ENCODE measurements at regions not wholly inside any gene's neighbourhood (a gene's known extent, or its start where the extent isn't known, plus 50 kb on each side); places are given as distances from the start of the nearest gene placed in this dataset.

DNA sequence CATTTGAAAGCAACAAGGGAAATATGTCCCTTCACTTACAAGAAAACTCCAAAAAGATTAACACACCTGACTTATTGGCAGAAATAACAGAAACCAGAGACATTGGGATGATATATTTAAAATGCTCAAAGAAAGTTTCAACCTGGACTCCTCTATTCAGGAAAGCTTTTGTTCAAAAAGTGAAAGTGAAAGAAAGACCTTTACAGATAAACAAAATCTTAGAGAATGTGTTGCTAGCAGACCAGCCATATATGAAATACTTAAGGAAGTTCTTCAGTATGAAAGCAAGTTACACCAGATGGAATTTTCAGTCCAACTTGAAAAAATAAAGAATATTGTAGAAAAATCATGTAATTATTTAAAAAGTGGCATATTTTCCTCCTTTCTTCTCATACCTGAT is 1075.1 kb downstream of the NR2F1-AS1 start:
- H3K18ac ChIP-seq (ENCODE audit: low read depth in 1 of 2, low read length in 2 of 2), result no peak overlapping the region
- no peak overlapping the region for H4K8ac ChIP-seq (ENCODE audit: low read length)
- H3K4me1 ChIP-seq (ENCODE audit: control insufficient read depth, insufficient read depth, low read depth, low read length), result no peaks in the 10 kb centered on the region
- H3K4me3 ChIP-seq (ENCODE audit: insufficient read depth in 1 of 2, low read depth in 1 of 2, low read length in 2 of 2), result peak overlapping the region in 1 of 2 experiments; percentile 65
- DNase-seq, result peak; percentile 37
- no peak overlapping the region for H2BK12ac ChIP-seq (ENCODE audit: low read length in 2 of 2)
- no peak overlapping the region for H3K14ac ChIP-seq (ENCODE audit: low read length in 2 of 2)
- H3K4ac ChIP-seq (ENCODE audit: low read depth in 1 of 2, low read length in 2 of 2), result no peak overlapping the region
- H2BK5ac ChIP-seq (ENCODE audit: low read depth, low read length, poor library complexity, severe bottlenecking), result no peak overlapping the region
- no peaks in the 10 kb centered on the region for H3K79me1 ChIP-seq (replicated peaks; ENCODE audit: low read length, poor library complexity, severe bottlenecking)
- H2BK120ac ChIP-seq (ENCODE audit: low read depth, low read length), result no peak overlapping the region
- no peaks in the 10 kb centered on the region for H3K36me3 ChIP-seq (ENCODE audit: control insufficient read depth in 1 of 2, insufficient read depth in 2 of 2, low read depth in 1 of 2, low read length in 2 of 2)
- peaks cover 8% of the 10 kb centered on the region for H3K9me3 ChIP-seq (ENCODE audit: control insufficient read depth, low read length)
- no peak overlapping the region for H2BK15ac ChIP-seq (ENCODE audit: low read depth, poor library complexity, severe bottlenecking)
- H3K9ac ChIP-seq (ENCODE audit: low read length), result peak overlapping the region; percentile 84
- H3K27me3 ChIP-seq (ENCODE audit: control insufficient read depth in 1 of 2, insufficient read depth in 1 of 2, low read length in 2 of 2), result no peaks in the 10 kb centered on the region
- no peak overlapping the region for H3K23ac ChIP-seq (ENCODE audit: low read length in 2 of 2)
- no peak overlapping the region for H3K4me2 ChIP-seq (ENCODE audit: low read length, poor library complexity, severe bottlenecking)
- H2AK5ac ChIP-seq (ENCODE audit: low read length, severe bottlenecking), result no peak overlapping the region
- H2AFZ ChIP-seq (ENCODE audit: low read depth, low read length), result no peak overlapping the region
- H3K27ac ChIP-seq (ENCODE audit: low read length, poor library complexity, severe bottlenecking), result no peak overlapping the region
- H4K91ac ChIP-seq (ENCODE audit: low read length), result no peak overlapping the region

DNA sequence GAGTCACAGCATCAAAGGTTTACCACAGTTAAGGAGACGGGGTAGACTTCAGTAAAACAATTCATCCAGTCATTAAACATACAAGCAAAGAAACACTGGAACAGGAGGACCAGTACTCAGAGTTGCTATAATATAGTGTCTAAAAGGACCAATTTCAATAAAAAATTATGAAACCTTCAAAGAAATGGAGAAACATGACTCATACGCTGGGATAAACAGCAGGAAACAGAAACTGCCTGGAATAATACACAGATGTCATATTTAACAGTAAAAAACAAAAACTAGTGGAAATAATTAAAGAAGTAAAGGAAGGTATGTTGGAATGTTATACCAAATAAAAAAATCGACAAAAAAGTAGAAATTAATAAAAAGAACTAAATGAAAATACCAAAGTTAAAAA is 1075.9 kb downstream of the NR2F1-AS1 start:
- Histone ChIP-seq H3K18ac (ENCODE audit: low read depth in 1 of 2, low read length in 2 of 2) (no peak overlapping the region), H2BK5ac (ENCODE audit: low read depth, low read length, poor library complexity, severe bottlenecking) (no peak overlapping the region), H3K9me3 (ENCODE audit: control insufficient read depth, low read length) (peaks cover 5% of the 10 kb centered on the region)

DNA sequence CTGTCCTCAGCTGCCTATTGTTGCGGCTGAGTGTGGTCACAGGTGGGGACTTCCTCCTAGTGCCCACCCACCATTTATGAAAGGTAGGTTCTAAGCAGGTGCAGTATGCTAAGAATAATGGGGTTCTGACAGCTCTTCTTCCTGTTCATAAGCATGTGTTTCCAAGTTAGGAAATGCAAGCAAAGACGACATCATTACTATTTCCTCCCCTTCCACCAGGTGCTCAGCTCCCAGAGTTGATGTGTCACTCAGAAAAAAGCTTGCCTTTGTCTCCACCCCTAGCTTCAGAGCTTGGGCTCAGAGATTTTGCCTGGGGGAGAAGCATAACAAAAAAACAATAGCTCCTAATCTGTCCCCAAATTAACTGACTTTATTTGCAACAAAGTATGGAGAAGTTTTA is 1076.7 kb downstream of the NR2F1-AS1 start:
- Histone ChIP-seq H2BK5ac (ENCODE audit: low read depth, low read length, poor library complexity, severe bottlenecking) (no peak overlapping the region), H3K79me1 (replicated peaks; ENCODE audit: low read length, poor library complexity, severe bottlenecking) (no peaks in the 10 kb centered on the region), H2BK120ac (ENCODE audit: low read depth, low read length) (no peak overlapping the region), H3K14ac (ENCODE audit: low read length in 2 of 2) (no peak overlapping the region), H3K4me3 (ENCODE audit: insufficient read depth in 1 of 2, low read depth in 1 of 2, low read length in 2 of 2) (no peak overlapping the region), H2AFZ (ENCODE audit: low read depth, low read length) (no peak overlapping the region), H3K4me1 (ENCODE audit: control insufficient read depth, insufficient read depth, low read depth, low read length) (no peaks in the 10 kb centered on the region), H3K9me3 (ENCODE audit: control insufficient read depth, low read length) (peaks cover 2% of the 10 kb centered on the region), H3K27me3 (ENCODE audit: control insufficient read depth in 1 of 2, insufficient read depth in 1 of 2, low read length in 2 of 2) (no peaks in the 10 kb centered on the region), H3K4ac (ENCODE audit: low read depth in 1 of 2, low read length in 2 of 2) (no peak overlapping the region), H3K23ac (ENCODE audit: low read length in 2 of 2) (no peak overlapping the region), H3K9ac (ENCODE audit: low read length) (no peak overlapping the region), H4K91ac (ENCODE audit: low read length) (no peak overlapping the region), H3K4me2 (ENCODE audit: low read length, poor library complexity, severe bottlenecking) (no peak overlapping the region), H3K18ac (ENCODE audit: low read depth in 1 of 2, low read length in 2 of 2) (no peak overlapping the region), H2BK12ac (ENCODE audit: low read length in 2 of 2) (no peak overlapping the region), H3K27ac (ENCODE audit: low read length, poor library complexity, severe bottlenecking) (no peak overlapping the region), H4K8ac (ENCODE audit: low read length) (no peak overlapping the region), H2BK15ac (ENCODE audit: low read depth, poor library complexity, severe bottlenecking) (no peak overlapping the region), H3K36me3 (ENCODE audit: control insufficient read depth in 1 of 2, insufficient read depth in 2 of 2, low read depth in 1 of 2, low read length in 2 of 2) (no peaks in the 10 kb centered on the region), H2AK5ac (ENCODE audit: low read length, severe bottlenecking) (no peak overlapping the region)
- no peak for DNase-seq
- WGBS, result 69% methylated on average over 1 of the region's 2 CpGs

More for the DNA sequence above, 1075.9 kb downstream of the NR2F1-AS1 start:
- no peak overlapping the region for H2BK12ac ChIP-seq (ENCODE audit: low read length in 2 of 2)
- H3K27me3 ChIP-seq (ENCODE audit: control insufficient read depth in 1 of 2, insufficient read depth in 1 of 2, low read length in 2 of 2), result no peaks in the 10 kb centered on the region
- peak overlapping the region in 1 of 2 experiments; percentile 65 for H3K4me3 ChIP-seq (ENCODE audit: insufficient read depth in 1 of 2, low read depth in 1 of 2, low read length in 2 of 2)
- H2AFZ ChIP-seq (ENCODE audit: low read depth, low read length), result no peak overlapping the region
- WGBS, result no CpG with 5 or more reads among the region's 3 CpGs
- no peak overlapping the region for H3K4me2 ChIP-seq (ENCODE audit: low read length, poor library complexity, severe bottlenecking)
- H3K79me1 ChIP-seq (replicated peaks; ENCODE audit: low read length, poor library complexity, severe bottlenecking), result no peaks in the 10 kb centered on the region
- no peak overlapping the region for H4K8ac ChIP-seq (ENCODE audit: low read length)
- no peak overlapping the region for H3K23ac ChIP-seq (ENCODE audit: low read length in 2 of 2)
- H4K91ac ChIP-seq (ENCODE audit: low read length), result no peak overlapping the region
- no peak overlapping the region for H2AK5ac ChIP-seq (ENCODE audit: low read length, severe bottlenecking)
- H3K4me1 ChIP-seq (ENCODE audit: control insufficient read depth, insufficient read depth, low read depth, low read length), result no peaks in the 10 kb centered on the region
- H3K27ac ChIP-seq (ENCODE audit: low read length, poor library complexity, severe bottlenecking), result no peak overlapping the region
- peak overlapping the region; percentile 84 for H3K9ac ChIP-seq (ENCODE audit: low read length)
- H3K14ac ChIP-seq (ENCODE audit: low read length in 2 of 2), result no peak overlapping the region
- no peak overlapping the region for H2BK120ac ChIP-seq (ENCODE audit: low read depth, low read length)
- no peak overlapping the region for H3K4ac ChIP-seq (ENCODE audit: low read depth in 1 of 2, low read length in 2 of 2)
- DNase-seq, result peak; percentile 28
- no peaks in the 10 kb centered on the region for H3K36me3 ChIP-seq (ENCODE audit: control insufficient read depth in 1 of 2, insufficient read depth in 2 of 2, low read depth in 1 of 2, low read length in 2 of 2)
- no peak overlapping the region for H2BK15ac ChIP-seq (ENCODE audit: low read depth, poor library complexity, severe bottlenecking)

DNA sequence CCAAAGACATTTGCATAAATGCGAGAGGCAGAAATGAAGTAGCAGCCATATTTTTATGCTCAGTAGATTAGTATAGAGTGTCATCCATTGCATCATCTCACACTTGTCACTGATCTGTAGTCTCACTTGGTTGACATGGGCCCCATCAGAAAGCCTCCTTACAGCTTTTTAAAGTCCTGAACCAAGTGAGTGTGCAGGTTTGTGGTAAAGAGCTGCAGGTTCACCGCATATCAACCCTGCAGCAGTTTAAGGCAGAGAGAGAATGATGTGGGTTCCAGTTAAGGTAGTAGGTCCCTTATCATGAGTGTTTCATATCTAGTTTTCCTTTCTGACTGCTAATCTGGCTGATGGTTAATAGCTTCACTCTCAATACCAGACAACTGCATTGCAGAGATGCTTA is 1080.3 kb downstream of the NR2F1-AS1 start:
- H3K14ac ChIP-seq (ENCODE audit: low read length in 2 of 2), result peak overlapping the region in 1 of 2 experiments; percentile 7
- H3K9ac ChIP-seq (ENCODE audit: low read length), result no peak overlapping the region
- H3K27ac ChIP-seq (ENCODE audit: low read length, poor library complexity, severe bottlenecking), result no peak overlapping the region
- no peaks in the 10 kb centered on the region for H3K79me1 ChIP-seq (replicated peaks; ENCODE audit: low read length, poor library complexity, severe bottlenecking)
- no peak overlapping the region for H4K8ac ChIP-seq (ENCODE audit: low read length)
- no peaks in the 10 kb centered on the region for H3K36me3 ChIP-seq (ENCODE audit: control insufficient read depth in 1 of 2, insufficient read depth in 2 of 2, low read depth in 1 of 2, low read length in 2 of 2)
- no peak overlapping the region for H3K4me3 ChIP-seq (ENCODE audit: insufficient read depth in 1 of 2, low read depth in 1 of 2, low read length in 2 of 2)
- H3K9me3 ChIP-seq (ENCODE audit: control insufficient read depth, low read length), result no peaks in the 10 kb centered on the region
- no peak overlapping the region for H2AK5ac ChIP-seq (ENCODE audit: low read length, severe bottlenecking)
- H3K4me1 ChIP-seq (ENCODE audit: control insufficient read depth, insufficient read depth, low read depth, low read length), result no peaks in the 10 kb centered on the region
- H2BK12ac ChIP-seq (ENCODE audit: low read length in 2 of 2), result no peak overlapping the region
- H4K91ac ChIP-seq (ENCODE audit: low read length), result no peak overlapping the region
- no peak overlapping the region for H2AFZ ChIP-seq (ENCODE audit: low read depth, low read length)
- no peak overlapping the region for H3K23ac ChIP-seq (ENCODE audit: low read length in 2 of 2)
- no peak overlapping the region for H3K4me2 ChIP-seq (ENCODE audit: low read length, poor library complexity, severe bottlenecking)
- H2BK5ac ChIP-seq (ENCODE audit: low read depth, low read length, poor library complexity, severe bottlenecking), result no peak overlapping the region
- WGBS, result 100% methylated on average over 1 of the region's 2 CpGs
- no peak overlapping the region for H3K18ac ChIP-seq (ENCODE audit: low read depth in 1 of 2, low read length in 2 of 2)
- no peak overlapping the region for H2BK15ac ChIP-seq (ENCODE audit: low read depth, poor library complexity, severe bottlenecking)
- DNase-seq, result no peak
- no peaks in the 10 kb centered on the region for H3K27me3 ChIP-seq (ENCODE audit: control insufficient read depth in 1 of 2, insufficient read depth in 1 of 2, low read length in 2 of 2)
- H2BK120ac ChIP-seq (ENCODE audit: low read depth, low read length), result no peak overlapping the region
- no peak overlapping the region for H3K4ac ChIP-seq (ENCODE audit: low read depth in 1 of 2, low read length in 2 of 2)
